ENCODE measurements at regions not wholly inside any gene's neighbourhood (a gene's known extent, or its start where the extent isn't known, plus 50 kb on each side); places are given as distances from the start of the nearest gene placed in this dataset.

DNA sequence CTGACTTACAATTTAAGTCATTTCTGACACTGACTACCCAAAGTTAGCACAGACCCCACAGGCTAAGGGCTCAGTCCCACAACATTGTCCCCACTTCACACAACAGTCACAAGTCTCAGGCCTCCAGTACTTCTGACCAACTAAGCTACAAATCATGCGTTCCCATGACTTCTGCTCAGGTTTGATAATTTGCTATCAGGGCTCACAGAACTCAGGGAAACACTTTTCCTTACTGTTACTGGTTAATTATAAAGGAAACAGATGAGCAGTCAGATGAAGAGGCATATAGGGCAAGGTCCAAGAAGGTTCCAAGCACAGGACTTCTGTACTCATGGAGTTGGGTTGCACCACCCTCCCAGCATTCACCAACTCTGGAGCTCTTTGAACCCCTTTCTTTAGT is 151.2 kb upstream of the TNR start:
- no peak for DNase-seq

DNA sequence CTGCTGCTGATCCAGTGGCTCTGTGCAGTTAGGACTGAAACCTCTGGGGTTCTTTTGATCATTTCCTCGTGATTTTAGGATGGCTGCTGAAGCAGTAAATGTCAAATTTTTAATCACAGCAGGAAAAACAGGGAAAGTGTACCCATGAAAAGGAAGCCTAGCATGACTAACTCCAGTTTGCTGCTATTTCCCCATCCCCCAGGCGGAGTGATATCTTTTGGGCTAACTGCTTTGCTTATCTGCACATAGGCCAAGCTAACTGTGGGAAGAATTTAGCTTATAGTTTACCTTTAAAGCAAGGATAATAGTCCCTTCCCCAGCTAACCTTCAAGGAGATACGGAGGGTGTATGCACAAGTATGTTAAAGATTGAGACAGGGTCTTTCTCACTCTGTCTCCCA is 149.8 kb upstream of the TNR start:
- DNase-seq, result no peak

DNA sequence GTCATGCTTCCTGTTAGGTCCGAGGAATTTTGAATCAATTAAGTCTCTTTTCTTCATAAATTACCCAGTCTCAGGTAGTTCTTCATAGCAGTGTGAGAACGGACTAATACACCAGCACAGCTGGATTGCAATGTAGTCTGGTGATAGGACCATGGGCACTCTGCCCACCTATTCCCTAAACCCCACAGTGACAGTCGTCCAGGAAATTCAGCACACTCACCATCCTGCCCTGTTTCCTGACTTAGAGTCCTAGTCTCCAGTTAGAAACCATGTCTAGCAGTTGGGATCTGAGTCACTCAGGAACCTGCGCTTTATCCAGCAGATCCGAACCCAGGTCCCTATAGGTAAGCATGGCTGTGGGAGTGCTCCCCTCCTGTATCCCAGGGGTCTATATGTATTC is 149.3 kb upstream of the TNR start:
- DNase-seq, result no peak

DNA sequence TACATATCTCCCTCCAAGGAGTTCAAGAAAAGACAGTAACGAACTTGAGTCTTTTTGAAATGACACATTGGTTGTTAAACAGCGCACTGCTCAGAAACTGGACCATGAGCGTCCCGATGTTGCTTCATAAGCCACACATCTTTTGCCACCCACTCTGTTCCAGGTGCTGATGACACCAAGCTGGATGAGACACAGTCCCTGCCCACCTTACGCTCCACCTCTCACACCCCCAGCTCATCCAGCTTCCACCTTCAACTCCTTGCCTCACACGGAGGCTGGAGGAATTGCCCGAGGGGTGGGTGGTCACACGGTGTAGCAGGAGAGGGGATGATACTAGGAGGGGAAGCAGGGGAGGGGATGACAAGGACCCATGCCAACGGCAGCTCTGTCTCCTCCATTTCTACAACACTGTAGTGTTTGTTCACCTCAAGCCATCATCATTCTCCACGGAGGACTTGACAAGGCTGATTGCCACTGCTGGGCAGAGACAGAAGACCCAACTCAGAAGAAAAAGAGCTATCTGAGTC is 148.5 kb upstream of the TNR start:
- no peak for DNase-seq

DNA sequence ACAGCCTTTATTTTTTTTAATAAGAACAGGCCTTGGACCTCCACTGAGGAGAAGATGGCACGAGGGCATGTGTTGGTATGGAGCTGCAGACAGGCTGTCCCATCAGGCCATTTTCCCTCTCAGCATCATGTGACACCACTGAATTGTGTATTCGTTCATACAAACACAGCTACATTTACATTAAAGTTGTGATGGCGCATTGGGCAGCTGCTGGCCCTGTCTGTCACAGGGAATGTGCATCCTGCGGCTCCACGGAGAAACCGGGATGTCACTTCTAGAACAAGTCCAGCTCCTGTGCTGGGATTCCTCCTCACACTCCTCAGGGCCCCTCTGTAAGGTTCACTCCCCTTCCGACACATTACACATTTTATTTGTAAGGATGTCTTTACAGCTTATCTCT is 147.6 kb upstream of the TNR start:
- no peak for DNase-seq

DNA sequence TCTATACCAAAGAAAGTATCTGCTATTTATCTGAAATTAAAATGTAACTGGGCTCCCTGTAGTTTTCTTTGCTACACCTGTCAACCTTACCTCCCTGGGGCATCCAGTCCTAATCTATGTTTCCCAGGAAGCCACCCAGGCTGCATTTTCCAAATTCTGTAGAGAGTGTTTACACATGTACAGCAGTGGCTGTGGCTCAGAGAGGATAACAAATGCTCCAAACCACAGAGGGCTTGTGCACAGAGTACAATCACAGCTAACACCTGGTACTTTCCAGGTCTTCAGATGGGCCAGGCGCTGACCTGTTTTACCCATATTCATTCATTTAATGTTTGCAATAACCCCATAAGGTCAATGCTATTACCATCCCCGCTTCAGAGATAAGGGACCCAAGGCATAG is 146.5 kb upstream of the TNR start:
- DNase-seq, result no peak

DNA sequence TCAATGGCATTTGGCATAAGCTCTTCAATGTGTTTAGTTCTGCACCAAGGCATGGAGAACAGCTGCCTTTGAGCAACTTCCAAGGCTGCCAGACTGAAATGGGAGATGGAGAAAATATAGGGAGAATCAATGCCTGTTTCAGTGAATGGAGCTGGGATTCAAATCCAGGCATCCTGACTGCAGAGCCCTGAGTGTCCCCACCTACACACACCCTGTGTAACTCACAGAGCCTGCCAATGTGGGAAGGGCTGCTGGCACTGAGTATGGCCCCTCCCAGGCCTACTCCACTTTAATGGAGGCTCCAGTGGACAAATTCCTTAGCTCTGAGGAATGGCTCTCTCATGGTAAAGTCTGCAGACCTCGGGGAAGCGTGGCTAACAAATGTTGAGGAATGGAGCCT is 145.6 kb upstream of the TNR start:
- no peak for DNase-seq

DNA sequence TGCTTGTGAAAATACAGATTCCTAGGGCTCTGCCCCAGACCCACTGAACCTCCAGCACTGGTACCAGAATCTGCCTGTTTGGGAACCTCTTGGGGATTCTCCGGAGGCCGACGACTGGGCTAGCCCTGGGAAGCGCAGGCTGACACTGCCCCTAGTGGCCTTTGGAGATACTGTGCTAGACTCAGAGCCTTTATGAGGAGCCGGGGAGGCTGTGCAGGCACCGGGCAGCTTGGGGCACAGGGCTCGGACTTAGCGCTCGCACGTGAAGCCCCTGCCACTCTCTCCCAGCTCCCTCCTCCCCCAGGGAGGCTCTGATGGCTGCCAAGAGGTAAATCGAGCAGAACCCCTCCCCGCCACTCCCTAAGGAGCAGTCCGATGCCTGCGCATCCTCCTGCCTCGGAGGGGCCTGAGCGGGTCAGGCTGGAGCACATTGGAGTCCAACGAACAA is 144.6 kb upstream of the TNR start:
- peak; percentile 25 for DNase-seq

DNA sequence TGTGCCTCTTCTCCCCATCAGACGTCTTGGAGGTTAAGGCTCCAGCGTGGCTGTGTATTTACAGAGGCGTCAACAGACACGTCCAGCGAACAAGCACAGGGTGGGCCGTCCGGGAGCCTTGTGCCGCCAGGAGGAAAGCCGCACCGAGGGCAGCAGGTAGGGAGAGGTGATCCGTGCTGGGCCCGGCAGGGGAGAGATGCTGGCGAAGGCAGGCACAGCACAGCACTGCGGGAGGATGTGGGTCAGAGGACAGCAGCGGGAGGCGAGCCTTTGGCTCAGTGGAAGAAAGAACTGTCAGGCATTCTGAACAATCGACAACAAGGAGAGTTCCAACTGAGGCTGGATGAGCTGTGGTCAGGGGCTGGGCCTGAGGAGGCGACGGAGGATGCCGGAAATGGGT is 144.1 kb upstream of the TNR start:
- no peak for DNase-seq

DNA sequence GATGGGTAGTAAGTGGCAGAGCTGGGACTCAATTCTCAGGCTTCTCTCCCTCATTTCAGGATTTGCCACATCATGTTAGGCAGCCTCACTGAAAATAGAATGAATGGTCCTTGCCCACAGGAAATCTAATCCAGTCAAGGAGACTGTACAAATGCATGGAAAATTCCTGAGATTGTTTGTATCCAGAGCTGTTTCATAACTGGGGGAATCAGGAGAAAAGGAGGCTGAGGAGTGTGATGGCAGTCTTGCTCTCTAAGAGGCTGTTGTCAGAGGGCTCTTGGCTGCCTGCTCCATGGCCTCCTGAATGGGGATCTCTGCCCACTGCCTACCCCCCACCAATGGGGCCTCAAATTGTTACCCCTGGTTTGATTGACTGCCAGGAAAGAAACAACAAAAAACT is 141.9 kb upstream of the TNR start:
- no peak for DNase-seq

DNA sequence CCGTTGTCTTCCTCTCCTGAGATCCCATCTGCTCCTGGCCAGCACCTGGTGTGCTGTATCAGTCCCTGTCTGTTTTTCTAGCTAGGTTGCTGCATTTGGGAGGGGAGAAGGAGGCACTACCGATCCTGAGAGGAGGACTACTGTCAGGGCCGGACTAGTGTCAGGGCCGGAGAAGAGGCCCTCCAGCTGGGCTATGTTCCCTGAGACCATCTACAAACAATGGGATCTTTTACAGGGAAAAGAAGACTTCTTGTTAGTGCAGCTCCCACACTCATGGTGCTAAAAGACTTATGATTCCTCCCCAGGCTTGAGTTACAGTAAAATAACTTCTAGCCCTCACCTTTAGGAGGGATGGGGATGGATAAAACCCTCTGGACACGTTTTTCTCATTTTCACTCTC is 141.0 kb upstream of the TNR start:
- no peak for DNase-seq

DNA sequence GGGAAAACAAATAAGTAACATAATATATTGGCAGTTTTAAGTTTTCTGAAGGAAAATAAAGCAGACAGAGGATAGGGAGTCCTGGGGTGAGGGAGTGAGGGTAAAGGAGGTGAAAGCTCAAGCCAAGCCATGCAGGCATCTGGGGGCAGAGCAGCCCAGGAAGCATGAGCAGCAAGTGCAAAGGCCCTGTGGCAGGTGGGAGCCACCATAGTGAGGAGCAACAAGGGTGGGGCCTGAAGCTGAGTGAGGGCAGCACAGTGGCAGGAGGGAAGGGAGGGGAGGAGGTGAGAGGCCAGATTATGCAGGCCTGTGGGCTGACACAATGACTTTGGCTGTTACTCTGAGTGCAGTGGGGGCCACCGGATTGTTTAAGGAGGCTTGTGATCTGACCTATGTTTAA is 138.8 kb upstream of the TNR start:
- DNase-seq, result no peak

DNA sequence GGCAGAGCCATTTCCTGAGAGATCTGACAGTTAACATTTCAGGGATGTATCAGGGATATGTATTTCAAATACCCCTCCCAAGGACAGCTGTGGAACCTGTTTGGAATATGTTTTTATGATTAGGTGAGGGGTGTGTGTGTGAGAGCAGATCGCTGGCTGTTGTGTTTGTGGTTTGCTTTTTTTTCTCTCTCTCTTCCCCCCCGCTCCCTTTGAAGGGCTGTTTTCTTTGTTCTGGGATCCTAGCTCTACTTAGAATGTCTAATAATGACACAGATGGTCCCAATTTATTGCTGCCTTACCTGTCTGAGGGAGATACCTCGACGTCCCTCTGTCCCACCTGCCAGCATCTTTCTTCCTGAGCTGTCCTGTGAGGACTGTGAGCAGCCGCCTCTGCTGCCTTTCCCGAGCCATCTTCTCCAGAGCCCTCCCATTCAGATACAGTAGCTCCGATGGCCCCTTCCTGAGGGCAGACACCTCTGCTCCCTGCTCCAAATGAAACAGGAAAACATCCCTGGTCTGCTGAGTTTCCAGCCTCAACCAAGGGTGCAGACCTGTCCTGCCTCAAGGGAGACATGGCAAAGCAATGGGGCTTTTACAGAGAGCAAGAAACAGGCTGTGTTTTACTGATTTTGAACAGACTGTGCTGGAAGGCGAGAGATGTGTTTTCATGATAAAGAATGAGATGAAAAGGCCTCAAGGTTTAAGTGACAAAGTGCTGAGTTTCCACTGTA is 138.0 kb upstream of the TNR start:
- no peak for DNase-seq

DNA sequence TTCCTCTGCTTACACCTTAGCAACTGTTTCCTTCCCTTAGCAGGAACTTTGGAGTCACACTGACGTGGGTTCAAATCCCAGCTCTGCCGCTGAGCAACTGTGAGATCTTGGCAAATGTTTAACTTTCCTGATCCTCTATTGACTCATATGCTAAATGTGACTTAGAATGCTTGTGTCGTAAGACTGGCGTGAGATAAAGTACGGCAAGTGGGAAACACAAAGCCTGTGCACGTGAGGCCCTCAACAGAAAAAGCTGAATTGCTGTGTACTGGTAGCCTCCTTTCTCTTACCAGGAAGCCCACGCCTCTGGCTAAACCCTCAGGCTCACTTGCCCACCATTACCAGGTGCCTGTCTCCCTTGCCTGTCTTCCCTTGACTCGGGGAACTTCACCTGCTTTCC is 135.4 kb upstream of the TNR start:
- DNase-seq, result no peak

DNA sequence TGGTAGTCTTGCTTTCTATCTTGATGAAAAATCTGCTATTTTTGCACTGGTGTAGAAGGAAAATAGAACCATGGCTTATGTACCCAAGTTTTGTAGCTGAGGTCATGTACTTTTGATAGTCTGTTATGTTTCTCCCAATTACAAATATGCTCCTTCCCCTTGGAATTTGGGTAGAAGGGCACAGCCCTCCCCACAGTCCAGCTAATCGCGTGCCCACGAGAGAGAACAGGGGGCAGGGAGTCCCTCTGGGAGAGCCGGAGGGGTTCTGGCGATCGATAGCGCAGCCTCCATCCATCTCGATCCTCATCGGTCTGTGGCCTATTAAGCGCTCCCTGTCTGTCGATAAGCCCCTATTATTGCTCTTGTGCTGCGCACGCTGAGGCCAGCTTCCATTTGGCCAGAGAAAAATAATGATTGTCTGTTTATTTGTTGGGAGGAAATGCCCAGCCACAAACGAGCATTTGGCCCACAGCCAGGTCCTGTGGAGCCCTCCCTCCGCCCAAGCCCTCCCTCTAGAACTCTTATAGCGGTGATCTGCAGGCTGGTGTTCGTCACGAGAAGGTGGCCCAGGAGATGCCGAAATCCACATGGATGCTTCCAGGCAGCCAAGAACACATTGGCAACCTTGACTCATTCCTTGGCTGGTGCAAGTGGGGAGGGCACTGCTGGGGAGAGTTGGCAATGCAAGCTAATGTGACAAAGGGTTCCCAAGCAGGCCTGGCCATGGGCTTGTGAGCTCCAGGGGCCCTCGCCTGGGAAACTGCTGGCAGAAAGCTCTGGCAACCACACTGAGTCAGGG is 134.7 kb upstream of the TNR start:
- peak; percentile 13 for DNase-seq

DNA sequence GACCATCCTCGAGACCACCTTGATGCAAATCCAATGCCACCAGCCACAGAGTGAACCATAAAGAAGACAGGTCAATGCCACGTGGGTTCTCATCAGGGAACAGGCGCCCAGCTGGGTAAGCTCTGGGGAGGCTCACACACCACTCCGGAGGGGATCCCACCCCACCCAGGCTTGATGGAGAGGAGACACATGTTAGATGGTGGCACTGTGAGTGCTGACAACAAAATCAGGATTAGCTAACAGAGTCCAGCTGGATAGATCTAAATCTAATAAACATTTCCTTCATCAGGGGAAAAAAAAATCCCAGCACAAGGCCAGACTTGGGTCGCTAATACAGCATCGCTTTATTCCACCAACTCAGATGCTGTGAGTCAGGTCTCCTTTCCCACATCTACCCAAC is 132.2 kb upstream of the TNR start:
- no peak for DNase-seq

DNA sequence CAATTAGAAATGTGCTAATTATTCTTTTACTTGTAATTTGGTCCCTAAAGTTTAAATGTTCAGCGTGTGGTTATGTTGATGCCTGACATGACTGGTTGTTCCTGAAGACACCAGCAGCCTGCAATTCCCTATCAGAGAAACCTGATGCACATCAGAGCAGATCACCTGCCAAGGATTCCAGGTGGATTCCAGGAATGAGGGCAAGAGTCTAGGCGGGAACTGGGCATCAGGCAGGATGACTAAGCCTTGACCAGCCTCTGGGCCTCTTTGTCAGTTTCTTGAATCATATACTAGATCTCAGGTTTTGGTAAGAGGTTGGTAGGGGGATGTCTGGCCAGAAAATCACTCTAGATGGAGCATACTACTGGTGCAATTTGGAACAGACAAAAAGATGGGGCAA is 130.7 kb upstream of the TNR start:
- DNase-seq, result no peak

DNA sequence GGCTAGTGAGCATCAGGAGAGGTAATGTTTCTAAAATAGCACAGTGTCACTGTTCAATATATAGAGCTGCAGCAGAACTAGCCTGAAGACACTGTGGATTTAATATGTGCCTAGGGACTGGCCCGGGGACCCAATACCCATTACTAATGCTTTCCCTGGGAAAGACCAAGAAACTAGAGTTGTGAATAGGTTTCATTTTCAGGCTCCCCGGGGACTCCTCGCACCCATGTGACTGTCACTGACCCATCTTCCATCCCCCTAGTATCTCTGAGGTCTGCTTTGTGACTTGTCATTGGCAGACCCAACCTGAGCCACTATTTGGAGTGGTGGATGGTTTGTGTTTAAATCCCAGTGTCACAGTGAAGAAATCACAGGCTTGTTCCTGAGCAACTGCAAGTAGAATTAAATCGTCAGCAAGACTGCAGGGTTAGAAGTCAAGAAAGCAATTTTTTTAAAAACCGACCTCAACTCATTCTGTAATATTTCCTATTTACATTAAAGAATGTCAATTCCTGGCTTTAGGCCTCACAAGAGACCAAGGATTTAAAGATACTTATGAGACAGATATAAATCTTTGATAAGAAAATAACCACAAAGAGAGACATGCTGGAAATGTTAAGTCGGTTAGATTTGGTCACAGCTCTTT is 130.0 kb upstream of the TNR start:
- no peak for DNase-seq

DNA sequence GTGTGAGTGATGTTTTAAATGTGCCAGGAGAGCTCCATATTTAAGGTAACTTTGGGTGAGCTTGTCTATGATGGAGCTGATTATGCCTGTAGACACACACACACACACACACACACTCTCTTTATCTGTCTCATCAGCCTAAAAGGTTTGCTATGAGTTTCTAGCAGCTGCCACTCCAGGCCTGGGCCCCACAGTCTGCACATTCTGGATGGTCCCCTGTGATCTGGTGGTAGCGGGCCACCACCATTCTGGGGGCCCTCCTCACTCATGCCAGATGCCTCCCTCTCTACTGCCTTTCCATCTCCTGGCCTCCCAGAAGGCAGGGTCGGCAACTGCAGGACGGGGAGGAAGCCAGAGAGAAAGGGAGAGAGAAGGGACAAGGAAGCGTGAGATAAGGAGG is 129.2 kb upstream of the TNR start:
- DNase-seq, result no peak

DNA sequence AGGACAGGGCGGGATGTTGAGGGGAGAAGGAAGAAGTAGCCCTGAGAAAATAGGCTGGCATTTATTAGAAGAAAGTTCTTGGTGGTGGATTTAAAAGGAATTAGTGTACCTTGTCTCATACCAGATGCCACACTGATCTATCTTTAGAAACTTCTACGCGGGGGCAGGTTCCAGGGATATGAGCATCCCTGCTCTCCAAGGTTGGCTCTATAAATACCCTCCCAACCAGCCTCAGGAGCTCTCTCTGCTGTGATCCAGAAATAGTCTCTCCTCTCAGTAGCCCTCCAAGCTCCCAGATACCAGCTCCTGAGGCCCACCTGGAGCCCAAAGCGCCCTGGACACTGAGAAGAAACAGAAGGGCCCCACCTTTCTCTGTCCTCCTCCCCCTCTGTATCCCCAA is 128.3 kb upstream of the TNR start:
- no peak for DNase-seq

DNA sequence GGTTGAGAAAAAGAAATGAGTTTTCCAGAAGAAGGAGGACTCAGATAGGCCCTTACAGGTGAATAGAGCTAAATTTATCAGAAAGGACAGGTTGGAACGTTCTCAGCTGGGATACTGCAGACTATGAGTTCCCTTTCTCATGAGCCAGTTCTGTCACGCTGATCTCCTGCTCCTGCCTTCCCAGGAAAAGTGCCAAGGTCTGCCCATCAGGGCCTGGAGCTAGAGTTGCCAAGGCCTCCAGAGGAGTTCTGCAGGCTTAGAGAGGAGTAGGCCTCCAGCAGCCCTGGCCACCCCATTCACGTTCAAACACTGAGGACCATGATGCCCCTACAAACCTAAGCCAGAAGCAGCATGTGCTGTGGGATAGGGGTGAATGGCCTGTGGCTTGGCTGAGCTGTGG is 126.8 kb upstream of the TNR start:
- no peak for DNase-seq

DNA sequence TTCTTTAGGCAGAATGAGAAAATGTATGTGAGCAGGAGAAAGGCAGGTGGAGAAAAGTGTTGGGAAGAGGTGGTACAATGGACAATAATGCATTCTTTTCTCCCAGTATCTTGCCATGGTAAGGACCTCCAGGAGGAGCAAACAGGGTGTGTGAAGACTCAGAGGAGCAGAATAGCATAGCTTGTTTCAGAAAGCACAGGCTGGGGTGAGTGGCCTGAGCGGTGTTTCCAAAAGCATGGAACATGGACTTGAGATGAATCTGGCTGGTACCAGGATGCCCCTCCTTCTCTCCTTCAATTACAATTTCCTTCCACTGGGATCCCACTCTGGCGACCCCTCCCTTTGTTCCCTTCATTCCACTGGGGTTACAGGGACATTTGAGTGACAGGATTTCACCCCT is 123.4 kb upstream of the TNR start:
- DNase-seq, result no peak

DNA sequence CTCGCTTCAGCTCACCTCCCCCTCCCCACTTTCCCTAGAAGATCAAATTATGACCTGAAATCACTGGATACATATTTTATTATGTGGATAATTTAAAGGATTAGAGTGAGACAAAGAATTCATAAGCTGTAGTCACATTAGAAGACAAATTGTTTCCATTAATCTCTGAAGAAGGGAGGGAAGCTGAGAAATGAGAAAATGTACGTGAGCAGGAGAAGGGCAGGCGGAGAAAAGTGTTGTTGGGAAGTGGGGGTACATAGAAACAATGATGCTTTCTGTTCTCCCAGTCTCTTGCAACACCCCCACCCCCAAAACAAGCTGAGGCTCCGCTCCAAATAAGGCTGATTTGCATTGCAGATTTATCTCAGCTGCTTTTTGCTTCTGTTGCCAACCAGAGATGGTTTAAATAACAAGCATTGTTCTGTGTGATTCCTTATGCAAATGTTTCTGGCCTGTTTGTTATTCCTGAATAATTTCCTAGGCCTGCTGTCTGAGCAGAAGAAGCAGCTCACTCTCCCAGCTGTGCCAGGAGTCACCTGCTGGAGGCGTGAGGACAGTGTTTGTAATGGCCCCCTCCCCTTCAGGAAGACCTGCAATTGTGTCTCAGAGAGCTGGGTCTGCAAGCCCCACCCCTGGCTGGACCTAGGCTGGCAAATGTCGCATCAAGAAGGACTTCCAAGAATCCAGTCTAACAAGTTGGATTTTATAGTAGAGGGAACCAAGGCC is 121.8 kb upstream of the TNR start:
- no peak for DNase-seq

All from COR-L47 (cell line).